Ectodermal cell (in vitro differentiated cells): ENCODE measurements at regions not wholly inside any gene's neighbourhood (a gene's known extent, or its start where the extent isn't known, plus 50 kb on each side); places are given as distances from the start of the nearest gene placed in this dataset.
"Not testable (repeated sequence)": the region's sequence is repeated elsewhere in the genome, so short reads cannot be mapped to it uniquely, and the experiment has no call there.

ENCODE experiments used
- H3K27ac ChIP-seq: 2 replicates; pipeline ENCODE4 v1.7.0; 2013; ENCODE audit warnings: mild to moderate bottlenecking, low read depth, low read length; ENCODE audit not compliant: insufficient read depth, poor library complexity, severe bottlenecking
- H3K27me3 ChIP-seq: 2 replicates; pipeline ENCODE4 v1.7.0; 2013; ENCODE audit warnings: mild to moderate bottlenecking, low read length; ENCODE audit not compliant: insufficient read depth, control insufficient read depth, poor library complexity, severe bottlenecking
- H3K36me3 ChIP-seq: one replicate; pipeline ENCODE4 v1.7.0; 2013; ENCODE audit warnings: low read length; ENCODE audit not compliant: control insufficient read depth, insufficient read depth
- H3K4me1 ChIP-seq: one replicate; pipeline ENCODE4 v1.7.0; 2013; ENCODE audit warnings: low read length; ENCODE audit not compliant: control insufficient read depth, insufficient read depth
- H3K4me3 ChIP-seq: 2 replicates; pipeline ENCODE4 v1.7.0; 2013; ENCODE audit warnings: low read depth, low read length, control low read depth; ENCODE audit not compliant: insufficient read depth
- H3K9me3 ChIP-seq: 2 replicates; pipeline ENCODE4 v1.7.0; 2013; ENCODE audit warnings: mild to moderate bottlenecking, low read length, moderate library complexity; ENCODE audit not compliant: control insufficient read depth
- WGBS, 2 experiments: methylation state at CpG; one replicate each; pipeline ENCODE4 v1.1.7; 2013; ENCODE audit warnings: missing lambda C conversion rate in 2 of 2; 5-methylcytosine and 5-hydroxymethylcytosine counted together

GRCh38 chr10:45151467-45152214, 150.9 kb downstream of the ZNF22 start:
- no peaks in the 10 kb centered on the region for H3K9me3 ChIP-seq
- no peaks in the 10 kb centered on the region for H3K27me3 ChIP-seq
- 94 to 96% methylated on average over 18 of the region's 18 CpGs for WGBS, 2 experiments
- no peak overlapping the region for H3K27ac ChIP-seq
- no peaks in the 10 kb centered on the region for H3K4me1 ChIP-seq
- no peaks in the 10 kb centered on the region for H3K36me3 ChIP-seq
- no peak overlapping the region for H3K4me3 ChIP-seq

- WGBS, 2 experiments = 90 to 95% methylated on average over 3 of the region's 3 CpGs
- no peaks in the 10 kb centered on the region for H3K27me3 ChIP-seq
Observed at GRCh38 chr10:45152726-45153125, 152.0 kb downstream of the ZNF22 start.

GRCh38 chr10:45154502-45154901, 153.8 kb downstream of the ZNF22 start:
- Histone ChIP-seq H3K27me3 (no peaks in the 10 kb centered on the region), H3K27ac (no peak overlapping the region), H3K4me1 (no peaks in the 10 kb centered on the region), H3K36me3 (no peaks in the 10 kb centered on the region), H3K9me3 (no peaks in the 10 kb centered on the region), H3K4me3 (no peak overlapping the region)
- WGBS, 2 experiments = 90% methylated on average over 3 of the region's 3 CpGs

More at GRCh38 chr10:45152726-45153125, 152.0 kb downstream of the ZNF22 start:
- H3K9me3 ChIP-seq = no peaks in the 10 kb centered on the region
- H3K36me3 ChIP-seq = no peaks in the 10 kb centered on the region
- H3K4me1 ChIP-seq = no peaks in the 10 kb centered on the region
- H3K27ac ChIP-seq = no peak overlapping the region
- no peak overlapping the region for H3K4me3 ChIP-seq

- 90 to 92% methylated on average over 5 of the region's 5 CpGs for WGBS, 2 experiments
- Histone ChIP-seq H3K9me3 (no peaks in the 10 kb centered on the region), H3K4me3 (no peak overlapping the region), H3K4me1 (no peaks in the 10 kb centered on the region), H3K27ac (no peak overlapping the region), H3K27me3 (no peaks in the 10 kb centered on the region), H3K36me3 (no peaks in the 10 kb centered on the region)
Observed at GRCh38 chr10:45155784-45156183, 155.1 kb downstream of the ZNF22 start.

- Histone ChIP-seq H3K36me3 (no peaks in the 10 kb centered on the region), H3K9me3 (no peaks in the 10 kb centered on the region), H3K4me1 (no peaks in the 10 kb centered on the region), H3K4me3 (no peak overlapping the region), H3K27ac (no peak overlapping the region), H3K27me3 (no peaks in the 10 kb centered on the region)
- 100% methylated on average over 1 of the region's 1 CpG for WGBS, 2 experiments
Observed at GRCh38 chr10:45160271-45160670, 155.1 kb downstream of the OR13A1 start.

- Histone ChIP-seq H3K9me3 (no peaks in the 10 kb centered on the region), H3K27ac (no peak overlapping the region), H3K27me3 (no peaks in the 10 kb centered on the region), H3K36me3 (no peaks in the 10 kb centered on the region), H3K4me1 (no peaks in the 10 kb centered on the region), H3K4me3 (no peak overlapping the region)
- 87 to 93% methylated on average over 3 of the region's 3 CpGs for WGBS, 2 experiments
Observed at GRCh38 chr10:45163315-45163975, 152.0 kb downstream of the OR13A1 start.

- 88 to 93% methylated on average over 7 of the region's 8 CpGs for WGBS, 2 experiments
- not testable (repeated sequence) for H3K27ac ChIP-seq, H3K27me3 ChIP-seq, H3K4me1 ChIP-seq, H3K9me3 ChIP-seq, H3K36me3 ChIP-seq, H3K4me3 ChIP-seq
Observed at GRCh38 chr10:45175520-45176118, 139.8 kb downstream of the OR13A1 start.

GRCh38 chr10:45179691-45180090, 135.7 kb downstream of the OR13A1 start:
- 91% methylated on average over 13 of the region's 13 CpGs for WGBS, 2 experiments
- no peak overlapping the region for H3K27ac ChIP-seq
- no peaks in the 10 kb centered on the region for H3K27me3 ChIP-seq
- no peaks in the 10 kb centered on the region for H3K36me3 ChIP-seq
- no peak overlapping the region for H3K4me3 ChIP-seq
- H3K9me3 ChIP-seq = no peaks in the 10 kb centered on the region
- H3K4me1 ChIP-seq = no peaks in the 10 kb centered on the region

GRCh38 chr10:45180507-45180906, 134.9 kb downstream of the OR13A1 start:
- 94 to 96% methylated on average over 14 of the region's 14 CpGs for WGBS, 2 experiments
- no peaks in the 10 kb centered on the region for H3K36me3 ChIP-seq
- H3K27ac ChIP-seq = no peak overlapping the region

More at GRCh38 chr10:45180507-45180906, 134.9 kb downstream of the OR13A1 start:
- H3K27me3 ChIP-seq = no peaks in the 10 kb centered on the region
- H3K4me3 ChIP-seq = no peak overlapping the region
- no peaks in the 10 kb centered on the region for H3K4me1 ChIP-seq
- no peaks in the 10 kb centered on the region for H3K9me3 ChIP-seq
